GM12873 (cell line): ENCODE measurements at regions not wholly inside any gene's neighbourhood (a gene's known extent, or its start where the extent isn't known, plus 50 kb on each side); places are given as distances from the start of the nearest gene placed in this dataset.

Experiments
- CTCF ChIP-seq: IDR thresholded peaks from 2 replicates; pipeline ENCODE4 v1.5.1; 2012; ENCODE audit warnings: low read depth, mild to moderate bottlenecking, moderate library complexity, low read length, control low read depth; ENCODE audit not compliant: insufficient read depth; ENCODE audit errors: missing control alignments

- TF ChIP-seq CTCF: no peak
Measured at GRCh38 chr21:26743524-26743923, 101.7 kb downstream of the ADAMTS1 start.

DNA sequence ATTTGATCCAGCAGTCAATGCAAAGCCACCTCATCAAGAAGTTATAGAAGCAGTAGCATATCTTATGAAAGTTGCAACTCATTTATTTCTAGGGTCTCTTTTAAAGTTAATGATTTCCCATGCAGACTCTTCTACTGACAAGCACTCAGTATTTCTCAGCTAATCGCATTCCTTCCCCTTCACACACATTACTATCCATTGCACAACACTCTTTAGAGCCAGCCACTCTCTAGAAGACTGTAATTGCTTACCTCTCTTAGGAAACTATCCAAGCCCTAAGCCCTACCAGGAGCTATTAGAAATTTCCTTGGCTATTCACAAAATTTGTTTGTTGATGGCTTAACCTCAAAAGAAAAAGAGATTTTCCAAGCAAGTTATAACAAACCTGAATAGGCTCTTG, 106.0 kb downstream of the ADAMTS1 start:
- no peak for TF ChIP-seq CTCF

- TF ChIP-seq CTCF: no peak
Measured at GRCh38 chr21:26736449-26736848, 108.8 kb downstream of the ADAMTS1 start.

DNA sequence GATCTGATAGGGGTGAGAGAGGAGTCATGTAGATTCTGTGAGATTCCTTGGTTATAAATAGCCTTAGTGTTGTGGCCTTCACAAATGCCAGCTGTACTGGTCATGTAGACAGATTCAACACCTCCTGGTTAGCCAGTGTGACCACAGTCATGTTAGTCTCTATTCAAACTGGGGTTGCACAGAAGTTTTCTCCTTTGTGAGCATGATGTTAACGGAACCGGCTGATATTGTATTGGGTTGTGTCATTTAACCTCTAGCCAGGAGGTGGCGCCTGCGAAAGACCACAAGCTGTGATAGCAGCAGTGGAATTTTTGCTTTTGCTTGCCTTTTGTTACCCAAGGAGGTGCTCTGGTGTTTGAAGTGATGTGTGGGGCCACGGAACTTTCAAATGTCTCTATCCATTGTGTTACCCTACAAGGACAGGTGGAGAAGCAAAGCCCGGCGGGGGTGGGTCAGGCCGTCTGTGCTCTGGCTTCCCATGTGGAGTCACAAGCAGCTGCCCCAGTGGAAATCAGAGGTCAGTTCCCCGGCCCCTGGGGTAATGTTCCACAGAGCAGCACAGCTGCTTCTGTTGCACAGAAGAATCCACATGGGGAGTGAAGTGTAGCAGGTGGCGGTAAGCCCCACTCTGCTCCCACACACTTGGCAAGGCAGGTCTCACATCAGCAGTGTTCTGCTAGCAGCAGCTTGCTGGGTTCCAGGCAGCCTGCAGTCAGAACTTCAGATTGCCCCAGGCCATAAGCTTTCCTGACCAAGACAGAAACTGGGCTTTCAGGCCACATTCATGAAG, 112.6 kb downstream of the ADAMTS1 start:
- TF ChIP-seq CTCF: peak; percentile 65

DNA sequence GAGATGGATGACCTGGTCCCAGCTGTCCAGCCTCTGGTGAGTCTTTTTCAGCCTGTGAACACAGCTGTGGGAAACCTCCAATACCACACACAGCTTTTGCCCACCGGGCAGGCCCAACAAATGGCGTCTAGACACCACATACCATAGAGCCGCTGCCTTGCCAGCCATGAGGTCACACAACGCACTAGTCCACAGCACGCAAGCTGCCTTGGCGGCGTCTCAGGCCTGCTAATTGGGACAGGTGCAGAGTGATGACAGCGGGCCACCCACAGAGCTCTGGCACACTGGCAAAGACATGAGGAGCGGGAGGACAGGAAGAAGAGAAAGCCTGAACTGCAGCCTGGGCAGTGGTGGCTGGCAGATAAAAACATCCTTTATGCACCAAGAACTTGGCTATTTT, 125.5 kb downstream of the ADAMTS1 start:
- no peak for TF ChIP-seq CTCF

GRCh38 chr21:26717146-26717739, 128.0 kb downstream of the ADAMTS1 start:
- peak; percentile 37 for TF ChIP-seq CTCF

- peak; percentile 84 for TF ChIP-seq CTCF
Measured at GRCh38 chr21:26715878-26716506, 129.2 kb downstream of the ADAMTS1 start.
